Gastrocnemius medialis (tissue), 4 donors: ENCODE measurements at regions not wholly inside any gene's neighbourhood (a gene's known extent, or its start where the extent isn't known, plus 50 kb on each side); places are given as distances from the start of the nearest gene placed in this dataset.

ENCODE experiments used
- ATAC-seq, 2 donors: fragments of 150-250 bp; one replicate each; pipeline ENCODE4 v1.9.1; 2016
- DNase-seq, 2 donors: peaks; one replicate each; pipeline ENCODE4 v3.0.0-alpha.2; 2019
- H3K27ac ChIP-seq, 4 donors: fragments of 200-600 bp; sonication (generic); 1 replicate in 1 of 4; 2 replicates in 3 of 4; pipeline ENCODE4 v1.5.1; 2016 to 2018; ENCODE audit warnings: mild to moderate bottlenecking in 2 of 4, moderate library complexity in 1 of 4
- H3K27me3 ChIP-seq, 3 donors: fragments of 200-600 bp; sonication (generic) in 2 of 3; 1 replicate in 1 of 3; 2 replicates in 2 of 3; pipeline versions ENCODE4 v1.5.1 to v1.6.0; 2016 to 2019; ENCODE audit warnings: mild to moderate bottlenecking in 1 of 3, moderate library complexity in 1 of 3
- H3K36me3 ChIP-seq, 2 donors: fragments of 200-600 bp; sonication (generic) in 1 of 2; one replicate each; pipeline ENCODE4 v1.5.1; 2017 to 2018
- H3K4me1 ChIP-seq, 2 donors: fragments of 200-600 bp; sonication (generic) in 1 of 2; one replicate each; pipeline ENCODE4 v1.5.1; 2016 to 2017; ENCODE audit warnings: mild to moderate bottlenecking in 2 of 2
- H3K4me3 ChIP-seq, 4 donors: fragments of 200-600 bp; sonication (generic) in 3 of 4; 1 replicate in 1 of 4; 2 replicates in 3 of 4; pipeline ENCODE4 v1.5.1; 2016 to 2019; ENCODE audit warnings: mild to moderate bottlenecking in 2 of 4
- H3K9me3 ChIP-seq, 3 donors: fragments of 200-600 bp; sonication (generic) in 2 of 3; 1 replicate in 1 of 3; 2 replicates in 2 of 3; pipeline ENCODE4 v1.5.1; 2016 to 2019
- POLR2A ChIP-seq, 2 donors: fragments of 450-650 bp; IDR thresholded peaks; one replicate each; pipeline ENCODE4 v1.6.1; 2017; ENCODE audit warnings: antibody characterized with exemption in 2 of 2, mild to moderate bottlenecking in 2 of 2, moderate library complexity in 2 of 2
- in situ Hi-C, 4 donors: fragments of 200-750 bp; cut with MboI; loops; one replicate each; pipeline versions ENCODE4 v1.15.0 to v1.8.0; 2017; ENCODE audit warnings: low sequenced_read_pairs in 4 of 4
- intact Hi-C: fragments of 100-400 bp; cut with DNase I; formaldehyde crosslinking; loops from one replicate; pipeline ENCODE4 v1.15.1; 2023; ENCODE audit warnings: low total_unique reads
- TF ChIP-seq, protein P1 (sequence below), 5 experiments: fragments of 450-650 bp in 3 of 5; fragments of 200-600 bp in 2 of 5; sonication (generic) in 2 of 5; IDR thresholded peaks in 4 of 5; conservative IDR thresholded peaks in 1 of 5; 1 replicate in 4 of 5; 2 replicates in 1 of 5; pipeline ENCODE4 v1.5.1; 2016 to 2019; ENCODE audit warnings: antibody characterized with exemption in 5 of 5, mild to moderate bottlenecking in 3 of 5, moderate library complexity in 3 of 5

DNA sequence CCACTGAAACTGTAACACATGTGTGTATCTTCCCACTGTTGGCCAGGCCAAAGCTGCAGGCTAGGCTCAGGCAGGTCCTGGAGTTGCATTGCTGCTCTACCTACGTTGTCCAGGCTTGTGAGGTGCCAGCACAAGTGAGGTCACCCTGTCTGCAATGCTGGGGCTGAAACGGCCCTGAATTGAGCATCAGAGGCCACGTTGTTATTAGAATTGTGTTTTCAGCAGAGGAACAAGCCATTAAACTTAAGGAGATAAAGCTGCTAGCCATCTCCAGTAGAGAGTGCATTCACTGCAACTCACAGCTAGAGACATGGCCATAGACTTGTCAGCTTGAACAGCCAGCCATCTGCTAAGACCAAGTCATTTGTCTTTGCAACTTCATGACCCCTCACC lies 191.8 kb downstream of the SEMA6A start:
- Histone ChIP-seq H3K9me3 (no peaks in the 10 kb centered on the region), H3K27ac (peak overlapping the region in 1 of 4 donors; percentile 40), H3K27me3 (no peaks in the 10 kb centered on the region), H3K36me3 (no peaks in the 10 kb centered on the region), H3K4me1 (peaks cover 15 to 21% of the 10 kb centered on the region in 2 donors), H3K4me3 (no peak overlapping the region)
- in situ Hi-C loops: no loop called here
- DNase-seq (no peak), ATAC-seq (no peak)
- TF ChIP-seq, protein P1, sequence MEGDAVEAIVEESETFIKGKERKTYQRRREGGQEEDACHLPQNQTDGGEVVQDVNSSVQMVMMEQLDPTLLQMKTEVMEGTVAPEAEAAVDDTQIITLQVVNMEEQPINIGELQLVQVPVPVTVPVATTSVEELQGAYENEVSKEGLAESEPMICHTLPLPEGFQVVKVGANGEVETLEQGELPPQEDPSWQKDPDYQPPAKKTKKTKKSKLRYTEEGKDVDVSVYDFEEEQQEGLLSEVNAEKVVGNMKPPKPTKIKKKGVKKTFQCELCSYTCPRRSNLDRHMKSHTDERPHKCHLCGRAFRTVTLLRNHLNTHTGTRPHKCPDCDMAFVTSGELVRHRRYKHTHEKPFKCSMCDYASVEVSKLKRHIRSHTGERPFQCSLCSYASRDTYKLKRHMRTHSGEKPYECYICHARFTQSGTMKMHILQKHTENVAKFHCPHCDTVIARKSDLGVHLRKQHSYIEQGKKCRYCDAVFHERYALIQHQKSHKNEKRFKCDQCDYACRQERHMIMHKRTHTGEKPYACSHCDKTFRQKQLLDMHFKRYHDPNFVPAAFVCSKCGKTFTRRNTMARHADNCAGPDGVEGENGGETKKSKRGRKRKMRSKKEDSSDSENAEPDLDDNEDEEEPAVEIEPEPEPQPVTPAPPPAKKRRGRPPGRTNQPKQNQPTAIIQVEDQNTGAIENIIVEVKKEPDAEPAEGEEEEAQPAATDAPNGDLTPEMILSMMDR (IDR thresholded peaks at IDR 0.05 in 4 of 5, conservative IDR thresholded peaks at IDR 0.05 in 1 of 5): no peak
- no peak for TF ChIP-seq POLR2A (IDR thresholded peaks at IDR 0.05)
- intact Hi-C loops: no loop called here

DNA sequence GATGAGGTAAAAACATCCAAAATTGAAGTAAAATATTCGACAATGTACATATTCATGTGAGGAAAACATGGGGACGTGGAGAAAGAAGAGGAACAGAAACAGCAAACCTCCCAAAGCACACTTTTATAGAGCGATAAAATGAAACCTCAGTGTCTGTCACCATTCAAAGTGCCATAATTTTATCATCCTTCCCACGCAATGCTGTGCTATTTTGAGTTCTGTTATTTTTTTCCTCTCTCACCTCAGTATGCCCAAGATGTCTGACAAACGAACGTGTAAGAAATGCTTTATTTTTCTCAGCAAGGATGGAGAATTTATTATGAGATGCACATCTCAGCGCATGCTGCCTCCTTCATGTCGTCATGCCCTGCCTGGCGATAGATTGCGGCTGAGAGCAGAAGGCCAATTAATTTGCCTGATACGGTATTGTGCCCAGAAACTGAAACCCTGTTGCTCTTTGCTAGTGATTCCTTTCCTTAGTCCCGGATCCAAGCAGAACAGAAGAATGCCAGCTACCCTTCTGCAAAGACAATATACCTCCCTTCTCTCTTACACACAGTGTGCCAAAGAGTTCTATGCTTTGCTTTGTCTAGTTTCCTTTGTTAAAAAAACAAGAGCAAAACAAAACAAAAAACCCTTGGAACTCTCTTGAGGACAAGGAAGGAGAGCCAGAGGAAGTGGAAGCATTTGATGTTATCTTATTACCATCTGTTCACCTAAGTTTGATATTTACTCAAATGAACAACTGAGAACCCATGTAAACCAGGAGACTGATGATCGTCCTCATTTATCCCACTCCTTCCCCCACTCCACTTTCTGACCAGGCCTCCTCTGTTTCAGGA lies 192.4 kb downstream of the SEMA6A start:
- Histone ChIP-seq H3K4me1 (peaks cover 19 to 28% of the 10 kb centered on the region in 2 donors), H3K27ac (peak overlapping the region in 1 of 4 donors; percentile 40), H3K4me3 (no peak overlapping the region), H3K9me3 (no peaks in the 10 kb centered on the region), H3K27me3 (no peaks in the 10 kb centered on the region), H3K36me3 (no peaks in the 10 kb centered on the region)
- intact Hi-C loops: no loop called here
- in situ Hi-C loops: no loop called here
- ATAC-seq (no peak), DNase-seq (no peak)
- TF ChIP-seq POLR2A (IDR thresholded peaks at IDR 0.05): no peak
- TF ChIP-seq, protein P1 (IDR thresholded peaks at IDR 0.05 in 4 of 5, conservative IDR thresholded peaks at IDR 0.05 in 1 of 5): no peak

- intact Hi-C loops: no loop called here
These were observed 193.4 kb downstream of the SEMA6A start for GRCh38 chr5:116381201-116381600.

DNA sequence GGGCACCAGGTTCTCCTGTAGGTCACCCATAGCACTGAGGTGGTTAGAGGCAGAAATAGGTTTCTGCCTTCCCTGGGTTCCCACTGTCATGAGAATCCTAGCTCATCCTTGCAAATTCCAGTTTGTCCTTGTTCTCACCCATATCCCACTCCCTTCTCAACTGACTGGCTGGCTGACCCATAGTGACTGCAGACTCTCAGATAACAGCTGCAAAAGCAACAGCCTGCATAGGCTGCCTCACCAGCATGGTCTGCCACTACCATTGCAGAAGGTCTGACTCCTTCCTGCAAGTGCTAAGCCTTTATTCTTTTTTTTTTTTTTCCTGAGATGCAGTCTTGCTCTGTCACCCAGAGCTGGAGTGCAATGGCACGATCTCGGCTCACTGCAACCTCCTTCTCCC lies 194.0 kb downstream of the SEMA6A start:
- in situ Hi-C loops: no loop called here

More at GRCh38 chr5:116381201-116381600, 193.4 kb downstream of the SEMA6A start:
- no peak overlapping the region for H3K27ac ChIP-seq
- peaks cover 29 to 38% of the 10 kb centered on the region in 2 donors for H3K4me1 ChIP-seq
- H3K4me3 ChIP-seq: no peak overlapping the region
- in situ Hi-C loops: no loop called here
- H3K27me3 ChIP-seq: no peaks in the 10 kb centered on the region
- DNase-seq (no peak), ATAC-seq (no peak)
- TF ChIP-seq POLR2A (IDR thresholded peaks at IDR 0.05): no peak
- no peaks in the 10 kb centered on the region for H3K9me3 ChIP-seq
- H3K36me3 ChIP-seq: no peaks in the 10 kb centered on the region

GRCh38 chr5:116379306-116379705 lies 195.3 kb downstream of the SEMA6A start:
- in situ Hi-C loops: no loop called here
- H3K27ac ChIP-seq: no peak overlapping the region
- intact Hi-C loops: loop anchor here (10.0 kb wide), 1 partner anchor 155 kb away; no protein-coding TSS in a partner anchor
- H3K36me3 ChIP-seq: no peaks in the 10 kb centered on the region
- peaks cover 48 to 55% of the 10 kb centered on the region in 2 donors for H3K4me1 ChIP-seq
- ATAC-seq: no peak
- DNase-seq: no peak
- H3K27me3 ChIP-seq: no peaks in the 10 kb centered on the region
- no peaks in the 10 kb centered on the region for H3K9me3 ChIP-seq
- TF ChIP-seq, protein P1 (IDR thresholded peaks at IDR 0.05 in 4 of 5, conservative IDR thresholded peaks at IDR 0.05 in 1 of 5): no peak
- no peak overlapping the region for H3K4me3 ChIP-seq

More for the DNA sequence above, 194.0 kb downstream of the SEMA6A start:
- DNase-seq (no peak), ATAC-seq (no peak)
- Histone ChIP-seq H3K4me1 (peaks cover 35 to 42% of the 10 kb centered on the region in 2 donors), H3K4me3 (no peak overlapping the region), H3K27me3 (no peaks in the 10 kb centered on the region), H3K27ac (no peak overlapping the region), H3K36me3 (no peaks in the 10 kb centered on the region), H3K9me3 (no peaks in the 10 kb centered on the region)
- intact Hi-C loops: no loop called here
- TF ChIP-seq, protein P1 (IDR thresholded peaks at IDR 0.05 in 4 of 5, conservative IDR thresholded peaks at IDR 0.05 in 1 of 5): no peak
- TF ChIP-seq POLR2A (IDR thresholded peaks at IDR 0.05): no peak
